OCI-LY1 (cell line): ENCODE measurements at regions not wholly inside any gene's neighbourhood (a gene's known extent, or its start where the extent isn't known, plus 50 kb on each side); places are given as distances from the start of the nearest gene placed in this dataset.

Experiments used
- H2AFZ ChIP-seq: fragments of 200-600 bp; sonication (generic), shearing (Covaris generic); 2 replicates; pipeline ENCODE4 v1.6.0; 2014; ENCODE audit warnings: antibody characterized with exemption, mild to moderate bottlenecking, low read length
- H3F3A ChIP-seq: fragments of 200-600 bp; sonication (generic), shearing (Covaris generic); 2 replicates; pipeline ENCODE4 v1.6.0; 2014; ENCODE audit warnings: mild to moderate bottlenecking, antibody characterized with exemption, low read length, moderate library complexity; ENCODE audit not compliant: insufficient read depth
- H3K27ac ChIP-seq: fragments of 200-600 bp; sonication (generic); 2 replicates; pipeline ENCODE4 v1.5.1; 2014; ENCODE audit warnings: low read length, mixed run types, mild to moderate bottlenecking, low read depth; ENCODE audit not compliant: poor library complexity, severe bottlenecking
- H3K27me3 ChIP-seq: fragments of 200-600 bp; sonication (generic); 2 replicates; pipeline ENCODE4 v1.6.0; 2014; ENCODE audit warnings: antibody characterized with exemption, mild to moderate bottlenecking, low read length, moderate library complexity; ENCODE audit not compliant: insufficient read depth
- H3K36me3 ChIP-seq: fragments of 200-600 bp; sonication (generic); 2 replicates; pipeline ENCODE4 v1.6.1; 2014; ENCODE audit warnings: mild to moderate bottlenecking, antibody characterized with exemption, low read length, moderate library complexity, mixed read lengths; ENCODE audit not compliant: insufficient read depth
- H3K4me1 ChIP-seq: fragments of 200-600 bp; sonication (generic); 2 replicates; pipeline ENCODE4 v1.5.1; 2014; ENCODE audit warnings: mild to moderate bottlenecking, low read length, moderate library complexity; ENCODE audit not compliant: insufficient read depth, severe bottlenecking
- H3K4me2 ChIP-seq: fragments of 200-600 bp; sonication (generic), shearing (Covaris generic); 2 replicates; pipeline ENCODE4 v1.6.1; 2014; ENCODE audit warnings: low read length
- H3K4me3 ChIP-seq: fragments of 200-600 bp; sonication (generic); 2 replicates; pipeline ENCODE4 v1.5.1; 2014; ENCODE audit warnings: low read length, low read depth, mild to moderate bottlenecking, mixed read lengths; ENCODE audit not compliant: poor library complexity, severe bottlenecking
- H3K79me2 ChIP-seq: fragments of 200-600 bp; shearing (Covaris generic); 2 replicates; pipeline ENCODE4 v1.6.1; 2016; ENCODE audit warnings: mixed run types, low read length, mixed read lengths; ENCODE audit not compliant: insufficient read depth
- H3K9ac ChIP-seq: fragments of 200-600 bp; sonication (generic), shearing (Covaris generic); 2 replicates; pipeline ENCODE4 v1.6.1; 2014; ENCODE audit warnings: mild to moderate bottlenecking, low read length, mixed read lengths
- H3K9me2 ChIP-seq: fragments of 200-600 bp; sonication (generic), shearing (Covaris generic); 2 replicates; pipeline ENCODE4 v1.6.1; 2014; ENCODE audit warnings: low read depth, mild to moderate bottlenecking, low read length, mixed read lengths
- H3K9me3 ChIP-seq: fragments of 200-600 bp; shearing (Covaris generic); 2 replicates; pipeline ENCODE4 v1.6.1; 2014; ENCODE audit warnings: low read length, mixed read lengths
- H4K20me1 ChIP-seq: fragments of 200-600 bp; sonication (generic), shearing (Covaris generic); 2 replicates; pipeline ENCODE4 v1.6.0; 2016; ENCODE audit warnings: mild to moderate bottlenecking, low read length; ENCODE audit not compliant: insufficient read depth
- EZH2 ChIP-seq: fragments of 200-600 bp; sonication (generic), shearing (Covaris generic); IDR thresholded peaks from 2 replicates; pipeline ENCODE4 v1.8.0; 2017; ENCODE audit warnings: borderline replicate concordance, mixed run types, mild to moderate bottlenecking, antibody characterized with exemption, low read length, moderate library complexity, mixed read lengths
- TF ChIP-seq, protein P1 (sequence below): fragments of 200-600 bp; sonication (generic), shearing (Covaris generic); IDR thresholded peaks from 2 replicates; pipeline ENCODE4 v1.5.1; 2017; ENCODE audit warnings: mild to moderate bottlenecking, antibody characterized with exemption, low read length, moderate library complexity, mixed read lengths

GRCh38 chr10:21060626-21061025 lies 163.5 kb upstream of the NEBL start:
- no peaks in the 10 kb centered on the region for H3F3A ChIP-seq
- H3K4me1 ChIP-seq = no peaks in the 10 kb centered on the region
- TF ChIP-seq EZH2 = no peak
- TF ChIP-seq, protein P1, sequence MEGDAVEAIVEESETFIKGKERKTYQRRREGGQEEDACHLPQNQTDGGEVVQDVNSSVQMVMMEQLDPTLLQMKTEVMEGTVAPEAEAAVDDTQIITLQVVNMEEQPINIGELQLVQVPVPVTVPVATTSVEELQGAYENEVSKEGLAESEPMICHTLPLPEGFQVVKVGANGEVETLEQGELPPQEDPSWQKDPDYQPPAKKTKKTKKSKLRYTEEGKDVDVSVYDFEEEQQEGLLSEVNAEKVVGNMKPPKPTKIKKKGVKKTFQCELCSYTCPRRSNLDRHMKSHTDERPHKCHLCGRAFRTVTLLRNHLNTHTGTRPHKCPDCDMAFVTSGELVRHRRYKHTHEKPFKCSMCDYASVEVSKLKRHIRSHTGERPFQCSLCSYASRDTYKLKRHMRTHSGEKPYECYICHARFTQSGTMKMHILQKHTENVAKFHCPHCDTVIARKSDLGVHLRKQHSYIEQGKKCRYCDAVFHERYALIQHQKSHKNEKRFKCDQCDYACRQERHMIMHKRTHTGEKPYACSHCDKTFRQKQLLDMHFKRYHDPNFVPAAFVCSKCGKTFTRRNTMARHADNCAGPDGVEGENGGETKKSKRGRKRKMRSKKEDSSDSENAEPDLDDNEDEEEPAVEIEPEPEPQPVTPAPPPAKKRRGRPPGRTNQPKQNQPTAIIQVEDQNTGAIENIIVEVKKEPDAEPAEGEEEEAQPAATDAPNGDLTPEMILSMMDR = no peak

GRCh38 chr10:21057989-21058388 lies 160.9 kb upstream of the NEBL start:
- Histone ChIP-seq H3K9ac (no peak overlapping the region), H3K4me3 (no peak overlapping the region), H3F3A (no peaks in the 10 kb centered on the region), H3K36me3 (no peaks in the 10 kb centered on the region), H3K27ac (no peak overlapping the region), H3K9me3 (peaks cover 6% of the 10 kb centered on the region; the same call in 1 of the 2 replicates), H4K20me1 (no peaks in the 10 kb centered on the region), H3K79me2 (no peaks in the 10 kb centered on the region), H3K4me2 (no peak overlapping the region), H3K4me1 (no peaks in the 10 kb centered on the region), H2AFZ (no peak overlapping the region), H3K9me2 (no peaks in the 10 kb centered on the region), H3K27me3 (no peaks in the 10 kb centered on the region)
- TF ChIP-seq, protein P1 = no peak
- TF ChIP-seq EZH2 = no peak

More at GRCh38 chr10:21060626-21061025, 163.5 kb upstream of the NEBL start:
- Histone ChIP-seq H3K4me2 (no peak overlapping the region), H2AFZ (no peak overlapping the region), H3K9me3 (peaks cover 6% of the 10 kb centered on the region; the same call in 1 of the 2 replicates), H3K79me2 (no peaks in the 10 kb centered on the region), H3K27me3 (no peaks in the 10 kb centered on the region), H3K27ac (no peak overlapping the region), H3K9me2 (no peaks in the 10 kb centered on the region), H3K9ac (no peak overlapping the region), H4K20me1 (no peaks in the 10 kb centered on the region), H3K4me3 (no peak overlapping the region), H3K36me3 (no peaks in the 10 kb centered on the region)

DNA sequence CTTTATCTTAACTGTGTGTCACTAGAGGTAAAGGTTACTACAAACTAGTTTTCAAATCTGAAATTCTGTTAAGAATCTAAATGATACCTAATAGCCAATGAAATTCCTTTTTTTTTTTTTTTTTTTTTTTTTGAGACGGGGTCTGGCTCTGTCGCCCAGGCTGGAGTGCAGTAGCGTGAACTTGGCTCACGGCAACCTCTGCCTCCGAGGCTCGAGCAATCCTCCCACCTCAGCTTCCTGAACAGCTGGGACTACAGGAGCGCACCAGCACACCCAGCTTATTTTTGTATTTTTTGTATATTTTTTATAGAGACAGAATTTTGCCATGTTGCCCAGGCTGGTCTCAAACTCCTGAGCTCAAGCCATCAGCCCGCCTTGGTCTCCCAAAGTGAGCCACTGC lies 160.3 kb upstream of the NEBL start:
- no peak overlapping the region for H2AFZ ChIP-seq
- H4K20me1 ChIP-seq = no peaks in the 10 kb centered on the region
- H3K4me2 ChIP-seq = no peak overlapping the region
- no peaks in the 10 kb centered on the region for H3F3A ChIP-seq
- no peak overlapping the region for H3K27ac ChIP-seq
- no peaks in the 10 kb centered on the region for H3K79me2 ChIP-seq
- H3K4me3 ChIP-seq = no peak overlapping the region
- H3K9me3 ChIP-seq = peaks cover 6% of the 10 kb centered on the region; the same call in 1 of the 2 replicates
- no peaks in the 10 kb centered on the region for H3K4me1 ChIP-seq
- H3K27me3 ChIP-seq = no peaks in the 10 kb centered on the region
- H3K9ac ChIP-seq = no peak overlapping the region
- H3K9me2 ChIP-seq = no peaks in the 10 kb centered on the region
- no peaks in the 10 kb centered on the region for H3K36me3 ChIP-seq
- no peak for TF ChIP-seq EZH2
- TF ChIP-seq, protein P1 = no peak
